OCI-LY7 (cell line): ENCODE measurements at regions not wholly inside any gene's neighbourhood (a gene's known extent, or its start where the extent isn't known, plus 50 kb on each side); places are given as distances from the start of the nearest gene placed in this dataset.

Source experiments
- BruUV-seq: library from RNA; stranded (reverse); fragments of 400-500 nt; replicated peaks from 2 replicates; lab custom pipeline; 2021; lab: Mats Ljungman, UMichigan
- CTCF ChIA-PET: fragments of 300-600 bp; sonication (Branson Sonifier 250); formaldehyde crosslinking; loops from one replicate; lab custom pipeline; 2022; ENCODE audit warnings: antibody characterized with exemption; ENCODE audit not compliant: unreplicated experiment; lab: Charles Lee
- POLR2A ChIA-PET: fragments of 300-600 bp; sonication (Branson Sonifier 250); formaldehyde crosslinking; loops from one replicate; lab custom pipeline; 2022; ENCODE audit warnings: antibody characterized with exemption; lab: Charles Lee
- DNase-seq: peaks from one replicate; pipeline ENCODE4 v3.0.0-alpha.2; 2015; ENCODE audit warnings: low spot score
- H2AFZ ChIP-seq: fragments of 200-600 bp; sonication (generic), shearing (Covaris generic); 2 replicates; pipeline ENCODE4 v1.6.1; 2014; ENCODE audit warnings: mild to moderate bottlenecking, antibody characterized with exemption, low read length, moderate library complexity
- H3K27ac ChIP-seq: fragments of 200-600 bp; sonication (generic); 2 replicates; pipeline ENCODE4 v1.5.1; 2014; ENCODE audit warnings: mixed run types, low read depth, mild to moderate bottlenecking, moderate library complexity, low read length, inconsistent platforms; ENCODE audit not compliant: poor library complexity, severe bottlenecking
- H3K36me3 ChIP-seq: fragments of 200-600 bp; sonication (generic); 2 replicates; pipeline ENCODE4 v1.6.1; 2014; ENCODE audit warnings: mild to moderate bottlenecking, antibody characterized with exemption, low read length, moderate library complexity, mixed read lengths; ENCODE audit not compliant: insufficient read depth
- H3K4me1 ChIP-seq: fragments of 200-600 bp; sonication (generic); 2 replicates; pipeline ENCODE4 v1.5.1; 2014; ENCODE audit warnings: mild to moderate bottlenecking, low read length; ENCODE audit not compliant: insufficient read depth, poor library complexity, severe bottlenecking
- H3K4me2 ChIP-seq: fragments of 200-600 bp; sonication (generic); 2 replicates; pipeline ENCODE4 v1.6.1; 2014; ENCODE audit warnings: mild to moderate bottlenecking, low read length
- H3K4me3 ChIP-seq: fragments of 200-600 bp; sonication (generic); 2 replicates; pipeline ENCODE4 v1.5.1; 2014; ENCODE audit warnings: mild to moderate bottlenecking, low read depth, low read length; ENCODE audit not compliant: poor library complexity, severe bottlenecking
- H3K79me2 ChIP-seq: fragments of 200-600 bp; sonication (generic); 2 replicates; pipeline ENCODE4 v1.6.1; 2016; ENCODE audit warnings: low read depth, mild to moderate bottlenecking, low read length, moderate library complexity, mixed read lengths; ENCODE audit not compliant: insufficient read depth
- H3K9me2 ChIP-seq: fragments of 200-600 bp; sonication (generic); 2 replicates; pipeline ENCODE4 v1.6.1; 2016; ENCODE audit warnings: mild to moderate bottlenecking, low read length, mixed read lengths; ENCODE audit not compliant: insufficient read depth
- H3K9me3 ChIP-seq: fragments of 200-600 bp; sonication (generic); 2 replicates; pipeline ENCODE4 v1.6.1; 2014; ENCODE audit warnings: mild to moderate bottlenecking, mixed run types, low read length, mixed read lengths
- H4K20me1 ChIP-seq: fragments of 200-600 bp; sonication (generic); 2 replicates; pipeline ENCODE4 v1.6.1; 2014; ENCODE audit warnings: mild to moderate bottlenecking, antibody characterized with exemption, low read length, moderate library complexity, mixed read lengths; ENCODE audit not compliant: insufficient read depth
- CTCF ChIP-seq: fragments of 200-600 bp; sonication (generic); conservative IDR thresholded peaks from 2 replicates; pipeline ENCODE4 v1.5.1; 2014; ENCODE audit warnings: mild to moderate bottlenecking, antibody characterized with exemption, low read length, moderate library complexity, mixed read lengths
- EZH2phosphoT487 ChIP-seq: fragments of 200-600 bp; sonication (generic); IDR thresholded peaks from 2 replicates; pipeline ENCODE4 v1.6.1; 2018; ENCODE audit warnings: low read depth, borderline replicate concordance, mild to moderate bottlenecking, mixed run types, antibody characterized with exemption, low read length, moderate library complexity, mixed read lengths
- intact Hi-C: fragments of 100-400 bp; cut with micrococcal nuclease; formaldehyde crosslinking; loops from one replicate; pipeline ENCODE4 v1.10.0; 2022; ENCODE audit not compliant: unreplicated experiment

- TF ChIP-seq EZH2phosphoT487 (no peak), CTCF (no peak)
- no TSS peak for BruUV-seq
- CTCF ChIA-PET, result no interaction called here
These were observed 201.9 kb downstream of the FGF9 start for GRCh38 chr13:21872795-21873194.

GRCh38 chr13:21875116-21875515 lies 204.2 kb downstream of the FGF9 start:
- POLR2A ChIA-PET, result no interaction called here
- TF ChIP-seq CTCF, result no peak
- TF ChIP-seq EZH2phosphoT487, result no peak
- Histone ChIP-seq H3K4me2 (no peak overlapping the region), H3K9me2 (no peaks in the 10 kb centered on the region), H3K27ac (no peak overlapping the region), H3K9me3 (no peaks in the 10 kb centered on the region), H2AFZ (no peak overlapping the region), H4K20me1 (no peaks in the 10 kb centered on the region), H3K4me3 (no peak overlapping the region), H3K4me1 (no peaks in the 10 kb centered on the region), H3K79me2 (no peaks in the 10 kb centered on the region), H3K36me3 (no peaks in the 10 kb centered on the region)
- intact Hi-C loops, result no loop called here
- no TSS peak for BruUV-seq
- DNase-seq, result no peak
- CTCF ChIA-PET, result no interaction called here

More at GRCh38 chr13:21872795-21873194, 201.9 kb downstream of the FGF9 start:
- POLR2A ChIA-PET, result no interaction called here
- no peak overlapping the region for H3K4me2 ChIP-seq
- H3K9me3 ChIP-seq, result no peaks in the 10 kb centered on the region
- no peak overlapping the region for H2AFZ ChIP-seq
- no peaks in the 10 kb centered on the region for H3K9me2 ChIP-seq
- no peak for DNase-seq
- no peaks in the 10 kb centered on the region for H3K4me1 ChIP-seq
- no peak overlapping the region for H3K4me3 ChIP-seq
- H3K79me2 ChIP-seq, result no peaks in the 10 kb centered on the region
- no peaks in the 10 kb centered on the region for H4K20me1 ChIP-seq
- intact Hi-C loops, result no loop called here
- no peaks in the 10 kb centered on the region for H3K36me3 ChIP-seq
- H3K27ac ChIP-seq, result no peak overlapping the region

- Histone ChIP-seq H3K4me3 (no peak overlapping the region), H3K4me2 (no peak overlapping the region), H3K9me3 (no peaks in the 10 kb centered on the region), H3K36me3 (no peaks in the 10 kb centered on the region), H3K9me2 (no peaks in the 10 kb centered on the region), H3K27ac (no peak overlapping the region), H2AFZ (no peak overlapping the region), H4K20me1 (no peaks in the 10 kb centered on the region), H3K4me1 (no peaks in the 10 kb centered on the region), H3K79me2 (no peaks in the 10 kb centered on the region)
- no peak for TF ChIP-seq CTCF
- TF ChIP-seq EZH2phosphoT487, result no peak
- BruUV-seq, result no TSS peak
- intact Hi-C loops, result no loop called here
- ChIA-PET CTCF (no interaction called here), POLR2A (no interaction called here)
- no peak for DNase-seq
These were observed 208.5 kb downstream of the FGF9 start for GRCh38 chr13:21879263-21879914.
